ENCODE measurements at regions not wholly inside any gene's neighbourhood (a gene's known extent, or its start where the extent isn't known, plus 50 kb on each side); places are given as distances from the start of the nearest gene placed in this dataset.

- no peak overlapping the region for H3K4ac ChIP-seq (replicated peaks; ENCODE audit: insufficient read length, low read depth, low read length)
- no peak overlapping the region for H4K91ac ChIP-seq (replicated peaks; ENCODE audit: insufficient read length, low read length)
- no peaks in the 10 kb centered on the region for H3K27me3 ChIP-seq (replicated peaks in 1 of 4; ENCODE audit: control insufficient read depth in 3 of 4, extremely low read depth in 1 of 4, insufficient read depth in 3 of 4, low read length in 3 of 4)
- no peak overlapping the region for H2BK120ac ChIP-seq (replicated peaks; ENCODE audit: low read depth, low read length)
- no peak overlapping the region for H4K5ac ChIP-seq (ENCODE audit: insufficient read length, low read depth, low read length)
- H2AFZ ChIP-seq (ENCODE audit: low read length) = no peak overlapping the region
- no peak overlapping the region for H2BK12ac ChIP-seq (ENCODE audit: low read depth, low read length)
- no peak overlapping the region for H2BK20ac ChIP-seq (ENCODE audit: low read length)
- no peaks in the 10 kb centered on the region for H3K79me1 ChIP-seq (ENCODE audit: low read depth, low read length)
- no peak overlapping the region for H4K8ac ChIP-seq (ENCODE audit: extremely low read depth, insufficient read depth, low read length)
- no peaks in the 10 kb centered on the region for H3K9me3 ChIP-seq (ENCODE audit: insufficient read depth in 2 of 2, low read depth in 1 of 2, low read length in 1 of 2)
- H3K14ac ChIP-seq (ENCODE audit: insufficient read length) = no peak overlapping the region
- H3K9ac ChIP-seq (replicated peaks in 1 of 4; ENCODE audit: extremely low read depth in 1 of 4, low read depth in 3 of 4, low read length in 3 of 4) = no peak overlapping the region
- FAIRE-seq (no peak), DNase-seq (ENCODE audit: low read depth in 1 of 2, low spot score in 2 of 2) (no peak)
- no peak overlapping the region for H2BK5ac ChIP-seq (ENCODE audit: low read depth, low read length)
- 77% methylated on average over 4 of the region's 4 CpGs; no CpG with 5 or more reads in 1 of the 2 experiments for WGBS, 2 experiments (ENCODE audit: extremely low coverage in 1 of 2, insufficient coverage in 1 of 2, insufficient read length in 1 of 2, insufficient replicate concordance in 2 of 2, low coverage in 1 of 2, low lambda C conversion rate in 2 of 2, missing lambda C conversion rate in 1 of 2)
- no peak overlapping the region for H3K27ac ChIP-seq (ENCODE audit: low read depth, low read length)
- H3K4me1 ChIP-seq (replicated peaks in 1 of 4; ENCODE audit: control insufficient read depth in 3 of 4, insufficient read depth in 4 of 4, low read length in 3 of 4) = no peaks in the 10 kb centered on the region
- H3K79me2 ChIP-seq (ENCODE audit: control insufficient read depth in 1 of 2, insufficient read depth in 2 of 2, low read length in 2 of 2) = no peaks in the 10 kb centered on the region
- no peaks in the 10 kb centered on the region for H4K20me1 ChIP-seq (replicated peaks in 1 of 2; ENCODE audit: control insufficient read depth in 1 of 2, insufficient read depth in 2 of 2, low read length in 2 of 2)
- CTCF ChIA-PET (ENCODE audit: partially characterized antibody) = interaction anchor here (0.6 to 1.6 kb wide), 4 partner anchors 14 to 241 kb away, joined by 3 to 5 read pairs (median 4); no protein-coding TSS in a partner anchor
- H2AK5ac ChIP-seq (ENCODE audit: low read depth, low read length) = no peak overlapping the region
- no peaks in the 10 kb centered on the region for H3K36me3 ChIP-seq (ENCODE audit: control insufficient read depth in 2 of 4, insufficient read depth in 4 of 4, low read length in 3 of 4)
- H3K56ac ChIP-seq (replicated peaks; ENCODE audit: insufficient read length, low read depth, low read length) = no peak overlapping the region
- H3K23me2 ChIP-seq (ENCODE audit: low read depth, low read length) = no peaks in the 10 kb centered on the region
- POLR2A ChIA-PET (ENCODE audit: partially characterized antibody) = no interaction called here
- H3K4me2 ChIP-seq (ENCODE audit: insufficient read depth in 1 of 2, low read depth in 2 of 2, low read length in 2 of 2) = no peak overlapping the region
- no peak overlapping the region for H3K4me3 ChIP-seq (ENCODE audit: extremely low read depth in 1 of 4, insufficient read depth in 2 of 4, low read depth in 3 of 4, low read length in 4 of 4)
- no peak overlapping the region for H3K23ac ChIP-seq (ENCODE audit: insufficient read length)
- H2BK15ac ChIP-seq (ENCODE audit: low read length) = no peak overlapping the region
- no peak overlapping the region for H3K18ac ChIP-seq (ENCODE audit: extremely low read depth, low read length)
- TF ChIP-seq RFX5 (IDR thresholded peaks at IDR 0.05; ENCODE audit: borderline replicate concordance, low read depth, low read length) (no peak), BACH1 (IDR thresholded peaks at IDR 0.05; ENCODE audit: low read length) (no peak), MAFK (IDR thresholded peaks at IDR 0.05; ENCODE audit: low read depth, low read length) (no peak), TBP (IDR thresholded peaks at IDR 0.05; ENCODE audit: low read depth, low read length) (no peak), RNF2 (IDR thresholded peaks at IDR 0.05; ENCODE audit: borderline replicate concordance, low read depth, low read length, missing control alignments, poor library complexity, severe bottlenecking) (no peak), SP4 (IDR thresholded peaks at IDR 0.05; ENCODE audit: low read length) (no peak), TEAD4 (IDR thresholded peaks at IDR 0.05; ENCODE audit: low read depth, low read length) (no peak), CREB1 (IDR thresholded peaks at IDR 0.05) (no peak)
Measured at GRCh38 chr10:123222832-123223231, 68.6 kb downstream of the BUB3 start.

All from H1 (cell line).